ENCODE measurements at regions not wholly inside any gene's neighbourhood (a gene's known extent, or its start where the extent isn't known, plus 50 kb on each side); places are given as distances from the start of the nearest gene placed in this dataset.

GRCh38 chr9:76561050-76561713 is 102.2 kb downstream of the GCNT1 start:
- H3K36me3 ChIP-seq (replicated peaks; ENCODE audit: low read depth, low read length), result no peaks in the 10 kb centered on the region
- no peak overlapping the region for H3K4me3 ChIP-seq (ENCODE audit: low read length)
- no peak overlapping the region for H2AFZ ChIP-seq (ENCODE audit: low read depth, low read length)
- no peak overlapping the region for H3K4me2 ChIP-seq (ENCODE audit: low read length)
- TF ChIP-seq CTCF (IDR thresholded peaks at IDR 0.05; ENCODE audit: low read depth, low read length) (no peak), EZH2phosphoT487 (IDR thresholded peaks at IDR 0.05; ENCODE audit: low read depth) (no peak)
- H3K27ac ChIP-seq (ENCODE audit: low read length), result no peak overlapping the region
- no peak overlapping the region for H3K9ac ChIP-seq (ENCODE audit: low read length)
- no peaks in the 10 kb centered on the region for H3K79me2 ChIP-seq (ENCODE audit: low read length)
- H3K27me3 ChIP-seq (ENCODE audit: low read depth, low read length), result peaks cover 52% of the 10 kb centered on the region
- H3K4me1 ChIP-seq (ENCODE audit: low read length), result peaks cover 16% of the 10 kb centered on the region
- H4K20me1 ChIP-seq (ENCODE audit: insufficient read depth, low read length), result no peaks in the 10 kb centered on the region
- H3K9me3 ChIP-seq (ENCODE audit: insufficient read depth, low read length), result no peaks in the 10 kb centered on the region

Measured in OCI-LY3 (cell line).